B cell (primary cell): ENCODE measurements at regions not wholly inside any gene's neighbourhood (a gene's known extent, or its start where the extent isn't known, plus 50 kb on each side); places are given as distances from the start of the nearest gene placed in this dataset.

ENCODE experiments used
- ATAC-seq: fragments of 200-7000 bp; cut with Tn5 transposase; one replicate; pipeline ENCODE4 v1.10.0; 2021; ENCODE audit warnings: low read depth, mild to moderate bottlenecking, moderate number of reproducible peaks, moderate library complexity
- CTCF ChIA-PET: fragments of 350-600 bp; sonication (Branson Sonifier 250); formaldehyde crosslinking; loops from one replicate; lab custom pipeline; 2021; ENCODE audit warnings: antibody characterized with exemption, inconsistent platforms; lab: Charles Lee
- POLR2A ChIA-PET: fragments of 350-600 bp; sonication (Branson Sonifier 250); formaldehyde crosslinking; loops from one replicate; lab custom pipeline; 2021; ENCODE audit warnings: antibody characterized with exemption; lab: Charles Lee
- DNase-seq: peaks from one replicate; pipeline ENCODE4 v3.0.0; 2013
- H2AFZ ChIP-seq: 2 replicates; pipeline ENCODE4 v1.6.1; 2012; ENCODE audit warnings: mild to moderate bottlenecking, low read depth, low read length; ENCODE audit not compliant: insufficient read depth, poor library complexity, severe bottlenecking
- H3K27ac ChIP-seq, 2 donors: 1 replicate in 1 of 2; 2 replicates in 1 of 2; pipeline ENCODE4 v1.5.1; 2012 to 2013; ENCODE audit warnings: low read length in 2 of 2, mild to moderate bottlenecking in 2 of 2, moderate library complexity in 1 of 2
- H3K27me3 ChIP-seq, 4 experiments: fragments of 200-600 bp in 1 of 4; sonication (generic) in 1 of 4; replicated peaks in 1 of 4; 1 replicate in 2 of 4; 2 replicates in 2 of 4; pipeline versions ENCODE4 v1.6.1 to v1.7.0; 2013 to 2016; ENCODE audit warnings: low read length in 3 of 4, mild to moderate bottlenecking in 2 of 4, mixed read lengths in 1 of 4, moderate library complexity in 1 of 4; ENCODE audit not compliant: insufficient read depth in 4 of 4, control insufficient read depth in 3 of 4; ENCODE audit errors: control extremely low read depth in 1 of 4
- H3K36me3 ChIP-seq, 2 experiments: replicated peaks in 1 of 2; 1 replicate in 1 of 2; 2 replicates in 1 of 2; pipeline versions ENCODE4 v1.6.1 to v1.7.1; 2013; ENCODE audit warnings: low read length in 1 of 2; ENCODE audit not compliant: insufficient read depth in 2 of 2, control insufficient read depth in 1 of 2; ENCODE audit errors: control extremely low read depth in 1 of 2, extremely low read depth in 1 of 2
- H3K4me1 ChIP-seq, 2 donors: fragments of 200-600 bp in 1 of 2; sonication (generic) in 1 of 2; 1 replicate in 1 of 2; 2 replicates in 1 of 2; pipeline versions ENCODE4 v1.5.1 to v1.6.1; 2013 to 2017; ENCODE audit warnings: low read length in 2 of 2; ENCODE audit not compliant: control insufficient read depth in 2 of 2, insufficient read depth in 2 of 2
- H3K4me2 ChIP-seq: replicated peaks from 2 replicates; pipeline ENCODE3; 2012; ENCODE audit warnings: mild to moderate bottlenecking, low read depth, low read length; ENCODE audit not compliant: poor library complexity, severe bottlenecking
- H3K4me3 ChIP-seq, 5 experiments: fragments of 200-600 bp in 1 of 5; sonication (generic) in 1 of 5; 1 replicate in 3 of 5; 2 replicates in 2 of 5; pipeline versions ENCODE4 v1.5.1 to v1.7.0; 2011 to 2016; ENCODE audit warnings: low read length in 4 of 5, mild to moderate bottlenecking in 4 of 5, low read depth in 2 of 5, control low read depth in 1 of 5, moderate library complexity in 1 of 5; ENCODE audit not compliant: insufficient read depth in 1 of 5; ENCODE audit errors: control extremely low read depth in 1 of 5, extremely low read depth in 1 of 5
- H3K79me2 ChIP-seq: fragments of 200-600 bp; sonication (generic); one replicate; pipeline ENCODE4 v1.6.0; 2016; ENCODE audit warnings: low read length; ENCODE audit not compliant: control insufficient read depth, insufficient read depth
- H3K9ac ChIP-seq: fragments of 200-600 bp; sonication (generic); 2 replicates; pipeline ENCODE4 v1.6.1; 2017; ENCODE audit warnings: mild to moderate bottlenecking, low read length, moderate library complexity
- H3K9me3 ChIP-seq, 3 donors: one replicate each; pipeline versions ENCODE4 v1.6.1 to v1.7.1; 2013; ENCODE audit warnings: low read length in 2 of 3; ENCODE audit not compliant: control insufficient read depth in 2 of 3, insufficient read depth in 1 of 3; ENCODE audit errors: control extremely low read depth in 1 of 3
- H4K20me1 ChIP-seq: 2 replicates; pipeline ENCODE4 v1.6.0; 2012; ENCODE audit warnings: mild to moderate bottlenecking, low read length; ENCODE audit not compliant: insufficient read depth, control insufficient read depth, poor library complexity, severe bottlenecking
- H3K27ac Mint-ChIP-seq: one replicate; pipeline ENCODE4 v1.8.0; 2021; ENCODE audit warnings: mixed read lengths
- H3K27me3 Mint-ChIP-seq: one replicate; pipeline ENCODE4 v1.8.0; 2021; ENCODE audit warnings: mixed read lengths
- H3K4me1 Mint-ChIP-seq: one replicate; pipeline ENCODE4 v1.8.0; 2021; ENCODE audit warnings: mixed read lengths
- H3K4me3 Mint-ChIP-seq: one replicate; pipeline ENCODE4 v1.8.0; 2021; ENCODE audit warnings: mixed read lengths
- H3K9me3 Mint-ChIP-seq: one replicate; pipeline ENCODE4 v1.8.0; 2022; ENCODE audit warnings: mixed read lengths; ENCODE audit not compliant: insufficient read depth
- CTCF ChIP-seq: fragments of 200-600 bp; IDR thresholded peaks from one replicate; pipeline ENCODE4 v1.8.0; 2022; ENCODE audit warnings: antibody characterized with exemption, mild to moderate bottlenecking
- EZH2 ChIP-seq: IDR thresholded peaks from 2 replicates; pipeline ENCODE4 v1.6.1; 2012; ENCODE audit warnings: borderline replicate concordance, low read depth, mild to moderate bottlenecking, moderate library complexity, low read length; ENCODE audit not compliant: insufficient read depth, poor library complexity, severe bottlenecking
- WGBS: methylation state at CpG from one replicate; pipeline ENCODE4 v1.1.5; 2013; ENCODE audit warnings: missing lambda C conversion rate; ENCODE audit not compliant: insufficient coverage; 5-methylcytosine and 5-hydroxymethylcytosine counted together
- intact Hi-C: fragments of 100-400 bp; cut with micrococcal nuclease; formaldehyde crosslinking; loops from one replicate; pipeline ENCODE4 v1.10.0; 2022

GRCh38 chr18:34509879-34510586 is 200.1 kb upstream of the DTNA start:
- CTCF ChIA-PET = no interaction called here
- POLR2A ChIA-PET = no interaction called here
- no peak overlapping the region for H3K27ac ChIP-seq
- no peaks in the 10 kb centered on the region for H3K9me3 ChIP-seq
- no peak overlapping the region for H3K4me2 ChIP-seq
- intact Hi-C loops = no loop called here
- ATAC-seq (no peak), DNase-seq (no peak)
- TF ChIP-seq CTCF (no peak), EZH2 (no peak)
- H3K27ac Mint-ChIP-seq = no peak overlapping the region
- peaks cover 2% of the 10 kb centered on the region for H3K9me3 Mint-ChIP-seq
- no peaks in the 10 kb centered on the region for H4K20me1 ChIP-seq
- H2AFZ ChIP-seq = no peak overlapping the region
- no peaks in the 10 kb centered on the region for H3K27me3 ChIP-seq
- H3K36me3 ChIP-seq = no peaks in the 10 kb centered on the region
- H3K9ac ChIP-seq = no peak overlapping the region
- WGBS = no CpG with 5 or more reads among the region's 7 CpGs
- no peaks in the 10 kb centered on the region for H3K4me1 ChIP-seq
- no peak overlapping the region for H3K4me3 Mint-ChIP-seq
- H3K4me1 Mint-ChIP-seq = no peaks in the 10 kb centered on the region
- no peak overlapping the region for H3K4me3 ChIP-seq
- H3K27me3 Mint-ChIP-seq = no peaks in the 10 kb centered on the region
- no peaks in the 10 kb centered on the region for H3K79me2 ChIP-seq

- H3K4me1 Mint-ChIP-seq = no peaks in the 10 kb centered on the region
- no peaks in the 10 kb centered on the region for H3K27me3 Mint-ChIP-seq
- no peak overlapping the region for H3K9ac ChIP-seq
- H3K4me2 ChIP-seq = no peak overlapping the region
- H3K27ac Mint-ChIP-seq = no peak overlapping the region
- H3K4me3 ChIP-seq = no peak overlapping the region
- no peaks in the 10 kb centered on the region for H3K4me1 ChIP-seq
- no CpG with 5 or more reads among the region's 1 CpG for WGBS
- H3K9me3 Mint-ChIP-seq = peaks cover 2% of the 10 kb centered on the region
- H3K27ac ChIP-seq = no peak overlapping the region
- DNase-seq = no peak
- no peak for TF ChIP-seq CTCF
- TF ChIP-seq EZH2 = no peak
- POLR2A ChIA-PET = no interaction called here
- CTCF ChIA-PET = no interaction called here
- no peaks in the 10 kb centered on the region for H3K36me3 ChIP-seq
- H2AFZ ChIP-seq = no peak overlapping the region
- intact Hi-C loops = no loop called here
- no peak for ATAC-seq
- H3K79me2 ChIP-seq = no peaks in the 10 kb centered on the region
- no peaks in the 10 kb centered on the region for H3K9me3 ChIP-seq
- no peaks in the 10 kb centered on the region for H3K27me3 ChIP-seq
- H4K20me1 ChIP-seq = no peaks in the 10 kb centered on the region
- no peak overlapping the region for H3K4me3 Mint-ChIP-seq
Observed at GRCh38 chr18:34510926-34511325, 199.2 kb upstream of the DTNA start.
